Right renal cortex interstitium (tissue), 3 donors: ENCODE measurements at regions not wholly inside any gene's neighbourhood (a gene's known extent, or its start where the extent isn't known, plus 50 kb on each side); places are given as distances from the start of the nearest gene placed in this dataset.

ENCODE experiments used
- DNase-seq, 3 donors: peaks; one replicate each; pipeline ENCODE4 v3.0.0-alpha.2; 2013; ENCODE audit warnings: low read depth in 3 of 3, low spot score in 2 of 3

GRCh38 chr20:60960500-60960899 lies 291.6 kb upstream of the CDH4 start:
- no peak for DNase-seq

DNA sequence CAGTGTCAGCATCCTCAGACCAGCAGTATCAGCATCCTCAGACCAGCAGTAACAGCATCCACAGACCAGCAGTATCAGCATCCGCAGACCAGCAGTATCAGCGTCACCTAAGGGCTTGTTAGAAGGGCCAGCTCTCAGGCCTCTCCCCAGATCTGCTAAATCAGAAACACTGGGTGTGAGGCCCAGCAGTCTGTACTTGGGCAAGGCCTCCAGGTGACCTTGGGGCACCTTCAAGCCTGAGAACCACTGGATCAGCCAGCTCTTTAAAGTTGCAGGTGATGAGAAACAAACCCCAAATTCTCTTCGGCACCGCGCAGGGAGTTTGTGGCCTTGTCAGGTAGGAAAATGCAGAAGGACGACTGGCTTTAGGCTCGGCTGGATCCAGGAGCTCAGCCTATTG lies 290.5 kb upstream of the CDH4 start:
- no peak for DNase-seq

- DNase-seq, result no peak
Measured at GRCh38 chr20:60962367-60963045, 289.6 kb upstream of the CDH4 start.

- no peak for DNase-seq
Measured at GRCh38 chr20:60963146-60963545, 288.9 kb upstream of the CDH4 start.

- DNase-seq, result no peak
Measured at GRCh38 chr20:60964911-60965310, 287.1 kb upstream of the CDH4 start.

DNA sequence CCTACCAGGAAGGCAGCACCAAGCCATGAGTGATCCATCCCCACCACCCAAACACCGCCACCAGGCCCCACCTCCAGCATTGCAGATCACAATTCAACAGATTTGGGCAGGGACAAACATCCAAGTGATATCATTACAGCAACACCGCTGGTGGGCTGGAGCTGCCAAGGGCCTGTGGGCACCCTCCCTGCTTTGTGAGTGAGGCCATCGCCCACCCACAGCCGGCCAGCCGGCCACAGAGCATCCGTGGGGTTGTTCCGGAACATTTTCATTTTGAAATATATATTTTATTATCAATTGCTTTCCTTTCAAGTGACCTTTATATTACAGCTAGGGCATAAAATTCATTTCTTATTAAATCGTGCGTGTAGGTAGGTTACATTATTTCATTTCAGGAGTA lies 286.0 kb upstream of the CDH4 start:
- DNase-seq, result no peak

- no peak for DNase-seq
Measured at GRCh38 chr20:60966766-60967165, 285.3 kb upstream of the CDH4 start.

- no peak for DNase-seq
Measured at GRCh38 chr20:60967431-60968316, 284.4 kb upstream of the CDH4 start.

DNA sequence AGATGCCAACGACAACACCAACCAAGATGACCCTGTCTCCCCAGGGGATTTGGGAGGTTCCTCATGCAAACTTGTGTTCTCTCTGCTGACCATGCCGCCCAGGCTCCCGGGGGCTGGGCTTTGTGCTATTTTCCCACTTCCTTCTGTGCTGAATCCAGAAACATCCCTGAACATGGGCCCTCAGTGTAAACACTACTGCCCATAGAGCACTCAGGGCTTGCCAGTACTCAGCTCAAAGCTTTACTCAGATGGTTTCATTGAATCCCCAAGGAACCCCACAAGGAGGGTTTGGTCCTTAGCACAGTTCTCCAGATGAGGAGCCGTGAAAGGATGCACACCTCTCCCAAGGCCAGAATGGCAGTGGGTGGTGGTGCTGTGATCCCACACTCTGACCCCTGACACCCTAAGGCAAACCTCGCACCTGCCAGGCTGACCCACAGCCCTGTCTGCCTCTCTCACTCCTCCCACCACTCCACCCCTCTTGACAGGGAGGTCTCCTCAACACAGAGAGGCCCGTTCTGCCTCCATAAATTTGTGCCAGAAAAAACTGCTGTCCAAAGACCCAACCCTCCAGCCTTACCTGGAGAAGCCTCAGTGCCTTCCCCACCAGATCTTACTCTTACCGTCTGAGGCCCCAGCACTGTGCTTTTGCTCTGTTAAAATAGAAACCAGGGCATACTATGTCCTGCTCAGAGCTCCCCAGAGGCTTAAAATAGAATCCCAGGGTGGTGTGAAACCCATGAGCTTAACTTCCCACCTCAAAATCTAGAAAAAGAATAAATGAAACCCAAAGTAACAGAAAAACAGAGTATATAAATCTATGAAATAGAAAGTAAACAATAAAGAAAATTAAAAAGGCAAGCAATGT lies 283.0 kb upstream of the CDH4 start:
- no peak for DNase-seq

GRCh38 chr20:60970601-60971000 lies 281.5 kb upstream of the CDH4 start:
- no peak for DNase-seq

- DNase-seq, result no peak
Measured at GRCh38 chr20:60974022-60974421, 278.0 kb upstream of the CDH4 start.

GRCh38 chr20:60974441-60974945 lies 277.6 kb upstream of the CDH4 start:
- DNase-seq, result no peak

DNA sequence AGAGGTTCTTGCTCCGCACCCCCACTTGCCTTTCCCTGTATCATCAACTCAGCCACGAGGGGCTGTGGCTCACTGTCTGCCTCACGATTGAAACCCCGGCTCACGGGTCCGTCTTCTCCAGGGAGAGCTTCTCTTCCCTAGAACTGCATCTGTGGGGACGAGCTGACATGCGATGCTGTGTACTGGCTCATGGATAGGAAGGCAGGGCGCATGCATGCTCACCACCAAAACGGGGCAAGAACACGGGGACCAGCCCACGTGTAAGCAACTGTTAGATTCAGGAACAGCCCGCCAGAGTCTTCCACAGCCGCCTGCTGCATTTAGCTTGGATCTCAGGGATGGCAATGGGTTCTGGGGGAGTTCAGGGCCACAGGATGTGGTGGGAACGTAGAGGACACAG lies 275.9 kb upstream of the CDH4 start:
- no peak for DNase-seq

DNA sequence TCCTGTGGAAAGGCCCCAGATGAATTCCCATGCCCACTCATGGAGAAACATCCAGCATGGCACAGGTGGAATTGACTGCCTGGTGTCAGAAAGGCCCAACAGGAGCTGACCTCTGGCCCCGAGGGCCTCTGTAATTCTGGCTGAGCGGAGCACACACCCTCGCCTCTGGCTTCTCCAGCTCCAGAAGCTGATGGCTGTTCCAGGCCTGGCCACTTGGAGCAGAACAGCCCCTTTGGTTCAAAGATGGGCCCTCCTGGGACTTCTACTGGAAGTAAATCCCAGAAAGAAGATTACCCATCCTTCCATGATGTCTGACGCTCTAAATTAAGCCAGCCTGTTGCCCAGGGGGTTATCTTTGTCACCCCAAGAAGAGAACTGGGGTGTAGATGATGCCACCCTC lies 275.1 kb upstream of the CDH4 start:
- DNase-seq, result no peak

- DNase-seq, result no peak
Measured at GRCh38 chr20:60977901-60978300, 274.2 kb upstream of the CDH4 start.

DNA sequence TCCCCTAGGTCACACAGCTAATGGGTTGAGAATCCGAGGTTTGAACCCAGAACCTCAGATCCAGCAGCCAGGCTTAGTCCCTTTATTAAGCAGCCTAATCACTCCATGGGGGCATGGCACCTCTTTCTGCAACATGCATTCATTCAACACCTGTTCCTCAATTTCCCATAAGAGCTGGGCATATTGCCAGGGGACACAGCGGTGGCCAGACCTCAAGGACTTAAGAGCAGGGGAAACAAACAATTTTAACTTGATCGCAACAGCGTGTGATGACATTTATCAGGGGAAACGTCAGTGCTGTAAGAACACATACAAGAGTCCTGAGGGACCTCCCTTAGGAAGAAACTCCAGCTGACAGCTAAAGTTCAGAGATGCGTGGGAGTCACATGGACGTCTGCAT lies 267.4 kb upstream of the CDH4 start:
- DNase-seq, result no peak

GRCh38 chr20:60986506-60987156 lies 265.4 kb upstream of the CDH4 start:
- no peak for DNase-seq

- no peak for DNase-seq
Measured at GRCh38 chr20:60990061-60990460, 262.0 kb upstream of the CDH4 start.

DNA sequence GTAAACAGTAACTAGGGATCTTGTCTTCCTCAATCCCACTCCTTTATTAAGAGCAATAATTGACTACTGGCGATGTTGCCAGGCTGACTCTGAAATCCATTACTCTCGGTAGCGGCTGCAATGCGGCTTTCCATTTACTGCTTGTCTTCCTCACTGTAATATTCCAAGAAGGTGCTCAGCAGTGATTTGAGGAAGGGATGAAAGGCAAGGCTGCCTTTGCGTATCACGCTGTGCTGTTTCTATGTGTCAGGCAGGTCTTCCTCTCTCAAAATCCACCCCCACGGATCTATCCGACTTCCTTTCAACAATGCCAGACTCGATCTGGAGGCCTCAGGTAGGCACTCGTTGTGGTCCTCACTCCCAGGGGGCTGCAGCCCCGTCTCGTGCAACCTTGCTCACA lies 261.4 kb upstream of the CDH4 start:
- no peak for DNase-seq

- DNase-seq, result no peak
Measured at GRCh38 chr20:60993433-60994044, 258.5 kb upstream of the CDH4 start.
